Omental fat pad (tissue), 3 donors: ENCODE measurements at regions not wholly inside any gene's neighbourhood (a gene's known extent, or its start where the extent isn't known, plus 50 kb on each side); places are given as distances from the start of the nearest gene placed in this dataset.

Experiments
- ATAC-seq: fragments of 150-250 bp; one replicate; pipeline ENCODE4 v1.9.1; 2016; ENCODE audit warnings: mild to moderate bottlenecking, moderate library complexity; ENCODE audit not compliant: low FRiP score
- DNase-seq: peaks from one replicate; pipeline ENCODE4 v3.0.0-alpha.2; 2019; ENCODE audit warnings: low spot score
- CTCF ChIP-seq, 3 donors: fragments of 450-650 bp; IDR thresholded peaks; one replicate each; pipeline ENCODE4 v1.5.1; 2016 to 2017; ENCODE audit warnings: antibody characterized with exemption in 3 of 3, mild to moderate bottlenecking in 3 of 3, moderate library complexity in 2 of 3

- ATAC-seq (no peak), DNase-seq (no peak)
- TF ChIP-seq CTCF (IDR thresholded peaks at IDR 0.05): no peak
Observed at GRCh38 chr13:107076801-107077200, 508.9 kb upstream of the ARGLU1 start.

GRCh38 chr13:107075576-107075975 is 507.6 kb upstream of the ARGLU1 start:
- no peak for ATAC-seq
- TF ChIP-seq CTCF (IDR thresholded peaks at IDR 0.05): no peak

GRCh38 chr13:107070792-107071191 is 502.9 kb upstream of the ARGLU1 start:
- ATAC-seq: no peak
- no peak for TF ChIP-seq CTCF (IDR thresholded peaks at IDR 0.05)
- DNase-seq: no peak

More at GRCh38 chr13:107075576-107075975, 507.6 kb upstream of the ARGLU1 start:
- no peak for DNase-seq

- no peak for DNase-seq
- no peak for TF ChIP-seq CTCF (IDR thresholded peaks at IDR 0.05)
- ATAC-seq: no peak
Observed at GRCh38 chr13:107069108-107069776, 501.3 kb upstream of the ARGLU1 start.

GRCh38 chr13:107067381-107067780 is 499.4 kb upstream of the ARGLU1 start:
- ATAC-seq (no peak), DNase-seq (no peak)
- no peak for TF ChIP-seq CTCF (IDR thresholded peaks at IDR 0.05)

- no peak for ATAC-seq
- TF ChIP-seq CTCF (IDR thresholded peaks at IDR 0.05): no peak
- DNase-seq: no peak
Observed at GRCh38 chr13:107066355-107066754, 498.4 kb upstream of the ARGLU1 start.

GRCh38 chr13:107065036-107065435 is 497.1 kb upstream of the ARGLU1 start:
- TF ChIP-seq CTCF (IDR thresholded peaks at IDR 0.05): no peak
- DNase-seq (no peak), ATAC-seq (no peak)
